Type B pancreatic cell (in vitro differentiated cells): ENCODE measurements at regions not wholly inside any gene's neighbourhood (a gene's known extent, or its start where the extent isn't known, plus 50 kb on each side); places are given as distances from the start of the nearest gene placed in this dataset.
"Not testable (repeated sequence)": the region's sequence is repeated elsewhere in the genome, so short reads cannot be mapped to it uniquely, and the experiment has no call there.

ENCODE experiments used
- DNase-seq: peaks from one replicate; pipeline ENCODE4 v3.0.0; 2021; ENCODE audit warnings: mixed read lengths; ENCODE audit not compliant: unreplicated experiment; ENCODE audit errors: extremely low spot score
- H3K27ac Mint-ChIP-seq: 2 replicates; pipeline ENCODE4 v1.8.0; 2021; ENCODE audit warnings: mild to moderate bottlenecking, mixed read lengths
- H3K27me3 Mint-ChIP-seq: 2 replicates; pipeline ENCODE4 v1.8.0; 2021; ENCODE audit warnings: mixed read lengths
- H3K36me3 Mint-ChIP-seq: 2 replicates; pipeline ENCODE4 v1.8.0; 2021; ENCODE audit warnings: mixed read lengths
- H3K4me1 Mint-ChIP-seq: one replicate; pipeline ENCODE4 v1.8.0; 2021; ENCODE audit warnings: mixed read lengths; ENCODE audit not compliant: unreplicated experiment
- H3K4me3 Mint-ChIP-seq: 2 replicates; pipeline ENCODE4 v1.8.0; 2021; ENCODE audit warnings: mild to moderate bottlenecking, mixed read lengths
- H3K9me3 Mint-ChIP-seq: 2 replicates; pipeline ENCODE4 v1.8.0; 2021; ENCODE audit warnings: mixed read lengths
- TF ChIP-seq, protein P1 (sequence below): fragments of 200-600 bp; sonication (generic); conservative IDR thresholded peaks from 2 replicates; pipeline ENCODE4 v1.5.0; 2021; ENCODE audit warnings: antibody characterized with exemption, mild to moderate bottlenecking

DNA sequence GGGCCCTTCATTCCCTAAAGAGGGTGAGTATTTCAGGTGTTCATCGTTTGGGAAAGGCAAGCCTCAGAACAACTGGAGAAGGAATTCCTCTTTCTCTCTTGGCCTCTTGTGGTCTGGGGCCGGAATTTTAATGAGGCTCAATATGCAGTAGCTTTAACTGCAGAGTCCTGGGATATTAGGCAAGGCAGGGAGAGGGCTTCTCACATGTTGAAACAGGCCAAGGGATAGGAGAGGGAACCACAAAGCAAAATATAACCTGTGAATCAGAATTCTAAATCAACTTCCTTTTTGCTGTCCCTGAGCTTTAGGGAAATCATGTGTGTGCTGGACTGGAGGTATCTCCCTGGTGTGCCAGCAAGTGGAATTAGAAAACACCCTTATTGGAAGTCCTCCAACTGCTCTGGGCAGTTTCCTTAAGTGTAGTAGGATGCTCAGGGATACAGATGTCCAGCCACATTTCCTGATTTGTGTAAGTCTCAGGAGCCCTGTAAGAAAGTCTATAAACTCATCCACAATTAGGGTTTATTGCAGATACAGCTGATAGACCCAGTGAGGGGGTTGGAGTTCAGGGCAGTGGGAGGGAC, 215.8 kb upstream of the ZRANB2 start:
- H3K4me1 Mint-ChIP-seq = peaks cover 3% of the 10 kb centered on the region
- H3K36me3 Mint-ChIP-seq = no peaks in the 10 kb centered on the region
- no peak overlapping the region for H3K4me3 Mint-ChIP-seq
- no peaks in the 10 kb centered on the region for H3K9me3 Mint-ChIP-seq
- no peak for DNase-seq
- no peaks in the 10 kb centered on the region for H3K27me3 Mint-ChIP-seq
- TF ChIP-seq, protein P1, sequence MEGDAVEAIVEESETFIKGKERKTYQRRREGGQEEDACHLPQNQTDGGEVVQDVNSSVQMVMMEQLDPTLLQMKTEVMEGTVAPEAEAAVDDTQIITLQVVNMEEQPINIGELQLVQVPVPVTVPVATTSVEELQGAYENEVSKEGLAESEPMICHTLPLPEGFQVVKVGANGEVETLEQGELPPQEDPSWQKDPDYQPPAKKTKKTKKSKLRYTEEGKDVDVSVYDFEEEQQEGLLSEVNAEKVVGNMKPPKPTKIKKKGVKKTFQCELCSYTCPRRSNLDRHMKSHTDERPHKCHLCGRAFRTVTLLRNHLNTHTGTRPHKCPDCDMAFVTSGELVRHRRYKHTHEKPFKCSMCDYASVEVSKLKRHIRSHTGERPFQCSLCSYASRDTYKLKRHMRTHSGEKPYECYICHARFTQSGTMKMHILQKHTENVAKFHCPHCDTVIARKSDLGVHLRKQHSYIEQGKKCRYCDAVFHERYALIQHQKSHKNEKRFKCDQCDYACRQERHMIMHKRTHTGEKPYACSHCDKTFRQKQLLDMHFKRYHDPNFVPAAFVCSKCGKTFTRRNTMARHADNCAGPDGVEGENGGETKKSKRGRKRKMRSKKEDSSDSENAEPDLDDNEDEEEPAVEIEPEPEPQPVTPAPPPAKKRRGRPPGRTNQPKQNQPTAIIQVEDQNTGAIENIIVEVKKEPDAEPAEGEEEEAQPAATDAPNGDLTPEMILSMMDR = no peak
- no peak overlapping the region for H3K27ac Mint-ChIP-seq

DNA sequence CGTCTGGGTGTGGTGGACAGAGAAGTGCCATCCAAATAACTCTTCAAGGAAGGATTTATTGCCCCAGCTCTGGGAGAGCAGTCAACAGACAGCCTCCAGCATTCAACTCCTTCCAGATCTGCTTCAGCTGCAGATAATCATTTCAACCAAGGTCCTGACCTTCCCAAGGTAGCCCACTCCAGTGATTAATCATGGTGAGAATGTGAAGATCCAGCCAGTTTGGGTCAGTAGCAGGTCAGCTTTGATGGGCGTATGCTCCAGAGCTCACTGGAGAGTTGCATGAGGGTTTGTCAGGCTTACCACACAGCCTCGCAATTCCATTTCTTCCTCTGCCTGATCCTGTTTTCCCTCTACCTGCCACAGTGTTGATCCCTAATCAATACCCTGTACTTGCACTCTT, 214.5 kb upstream of the ZRANB2 start:
- Mint-ChIP-seq H3K4me1 (peaks cover 3% of the 10 kb centered on the region), H3K27me3 (no peaks in the 10 kb centered on the region), H3K27ac (no peak overlapping the region), H3K9me3 (no peaks in the 10 kb centered on the region), H3K4me3 (no peak overlapping the region), H3K36me3 (no peaks in the 10 kb centered on the region)
- TF ChIP-seq, protein P1 = no peak
- DNase-seq = no peak

DNA sequence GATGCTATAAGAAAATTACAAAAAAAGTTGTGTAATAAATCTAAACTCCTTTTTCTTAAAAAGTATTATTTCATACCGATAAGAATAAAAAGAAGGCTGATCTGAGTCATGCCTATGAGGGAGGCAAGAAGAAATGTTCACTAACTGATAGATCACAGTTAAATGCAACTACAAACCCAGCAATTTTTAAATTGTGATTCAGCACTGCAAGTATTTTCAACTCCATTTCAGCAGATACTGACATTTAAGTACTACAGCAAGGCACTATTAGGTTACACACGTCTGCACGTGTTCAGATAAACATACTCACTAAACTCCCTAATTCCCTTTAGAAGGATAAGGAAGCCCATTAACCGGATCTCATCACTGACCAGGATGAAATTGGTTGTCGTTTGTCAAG, 213.3 kb upstream of the ZRANB2 start:
- TF ChIP-seq, protein P1 = no peak
- H3K4me1 Mint-ChIP-seq = peaks cover 3% of the 10 kb centered on the region
- DNase-seq = no peak
- H3K9me3 Mint-ChIP-seq = no peaks in the 10 kb centered on the region
- H3K4me3 Mint-ChIP-seq = no peak overlapping the region
- H3K27me3 Mint-ChIP-seq = no peaks in the 10 kb centered on the region
- no peak overlapping the region for H3K27ac Mint-ChIP-seq
- no peaks in the 10 kb centered on the region for H3K36me3 Mint-ChIP-seq

DNA sequence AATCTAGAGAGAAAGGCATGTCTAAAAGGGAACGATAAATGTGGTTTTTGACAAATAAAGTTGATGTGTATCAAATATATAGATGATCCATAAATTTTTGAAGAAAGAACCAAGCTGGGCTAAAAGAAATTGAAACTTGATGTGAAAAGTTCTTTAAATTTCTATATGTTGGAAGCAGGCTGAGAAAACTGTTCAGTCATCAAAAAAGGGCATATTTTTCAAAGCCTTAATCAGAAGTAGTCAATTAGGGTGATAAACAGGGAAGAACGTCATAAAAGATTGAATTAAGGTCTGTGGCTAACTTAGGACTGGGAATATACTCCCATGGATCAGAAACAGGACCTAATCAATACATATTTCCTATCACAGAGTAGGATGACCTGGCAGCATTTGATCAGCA, 211.4 kb upstream of the ZRANB2 start:
- Mint-ChIP-seq H3K27me3 (no peaks in the 10 kb centered on the region), H3K4me3 (no peak overlapping the region), H3K27ac (no peak overlapping the region), H3K36me3 (no peaks in the 10 kb centered on the region), H3K4me1 (peaks cover 3% of the 10 kb centered on the region), H3K9me3 (no peaks in the 10 kb centered on the region)
- DNase-seq = no peak
- TF ChIP-seq, protein P1 = no peak

DNA sequence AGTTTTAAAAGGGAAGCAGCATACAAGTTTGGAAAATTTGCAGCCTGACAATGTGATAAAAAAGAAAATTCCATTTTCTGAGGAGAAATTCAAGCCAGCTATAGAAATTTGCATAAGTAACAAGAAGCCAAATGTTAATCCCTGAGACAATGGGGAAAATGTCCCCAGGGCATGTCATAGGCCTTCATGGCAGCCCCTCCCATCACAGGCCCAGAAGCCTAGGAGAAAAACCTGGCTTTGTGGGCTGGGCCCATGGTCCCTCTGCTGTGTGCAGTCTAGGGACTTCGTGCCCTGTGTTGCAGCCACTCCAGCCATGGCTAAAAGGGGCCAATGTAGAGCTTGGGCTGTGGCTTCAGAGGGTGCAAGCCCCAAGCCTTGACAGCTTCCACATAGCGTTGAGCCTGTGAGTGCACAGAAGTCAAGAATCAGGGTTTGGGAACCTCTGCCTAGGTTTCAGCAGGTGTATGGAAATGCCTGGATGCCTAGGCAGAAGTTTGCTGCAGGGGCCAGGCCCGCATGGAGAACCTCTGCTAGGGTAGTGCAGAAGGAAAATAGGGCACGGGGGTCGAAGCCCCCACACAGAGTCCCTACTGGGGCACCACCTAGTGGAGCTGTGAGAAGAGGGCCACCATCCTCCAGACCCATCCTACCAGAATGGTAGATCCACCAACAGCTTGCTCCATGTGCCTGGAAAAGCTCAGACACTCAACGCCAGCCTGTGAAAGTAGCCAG, 209.8 kb upstream of the ZRANB2 start:
- H3K27ac Mint-ChIP-seq, H3K9me3 Mint-ChIP-seq, H3K36me3 Mint-ChIP-seq, H3K4me3 Mint-ChIP-seq, H3K27me3 Mint-ChIP-seq, H3K4me1 Mint-ChIP-seq, DNase-seq: not testable (repeated sequence)

DNA sequence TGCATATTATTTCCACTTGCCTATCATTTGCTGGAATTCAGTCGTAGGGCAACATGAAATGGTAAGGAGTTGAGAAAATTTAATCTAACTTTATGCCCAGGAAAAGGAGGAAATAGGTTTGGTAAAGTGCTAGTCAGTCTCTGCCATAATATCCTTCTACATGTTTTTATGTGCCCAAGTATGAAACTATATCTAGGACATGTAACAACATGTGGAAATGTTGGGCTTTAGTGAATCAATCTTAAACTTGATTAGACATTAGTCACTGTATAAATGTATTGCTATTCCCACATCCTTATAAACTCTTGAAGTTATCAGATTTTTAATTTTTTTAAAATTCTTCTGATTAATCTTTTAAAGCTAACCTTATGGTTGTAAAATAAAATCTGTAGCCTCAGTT, 204.7 kb upstream of the ZRANB2 start:
- no peak overlapping the region for H3K27ac Mint-ChIP-seq
- peaks cover 8% of the 10 kb centered on the region for H3K9me3 Mint-ChIP-seq
- TF ChIP-seq, protein P1 = no peak
- H3K4me3 Mint-ChIP-seq = no peak overlapping the region
- no peaks in the 10 kb centered on the region for H3K4me1 Mint-ChIP-seq
- no peaks in the 10 kb centered on the region for H3K36me3 Mint-ChIP-seq
- H3K27me3 Mint-ChIP-seq = no peaks in the 10 kb centered on the region
- DNase-seq = no peak
